NOMO-1 (cell line): ENCODE measurements at regions not wholly inside any gene's neighbourhood (a gene's known extent, or its start where the extent isn't known, plus 50 kb on each side); places are given as distances from the start of the nearest gene placed in this dataset.

ENCODE experiments used
- DNase-seq, 2 experiments: peaks; one replicate each; lab custom pipeline; 2025; ENCODE audit not compliant: unreplicated experiment in 2 of 2; lab: John Stamatoyannopoulos, UW

- no peak for DNase-seq
These were observed 438.0 kb downstream of the OLFM4 start for GRCh38 chr13:53466576-53466975.

- DNase-seq, result no peak
These were observed 444.8 kb downstream of the OLFM4 start for GRCh38 chr13:53473397-53473796.

GRCh38 chr13:53474878-53475277 lies 446.3 kb downstream of the OLFM4 start:
- no peak for DNase-seq

GRCh38 chr13:53490752-53491151 lies 462.1 kb downstream of the OLFM4 start:
- no peak for DNase-seq

- DNase-seq, result no peak
These were observed 465.8 kb downstream of the OLFM4 start for GRCh38 chr13:53494406-53494805.

- no peak for DNase-seq
These were observed 471.0 kb downstream of the OLFM4 start for GRCh38 chr13:53499576-53500133.

GRCh38 chr13:53501387-53501786 lies 472.8 kb downstream of the OLFM4 start:
- no peak for DNase-seq

- DNase-seq, result no peak
These were observed 479.1 kb downstream of the OLFM4 start for GRCh38 chr13:53507741-53508140.

- DNase-seq, result no peak
These were observed 484.0 kb downstream of the OLFM4 start for GRCh38 chr13:53512635-53513034.

- no peak for DNase-seq
These were observed 484.6 kb downstream of the OLFM4 start for GRCh38 chr13:53513226-53513625.

- no peak for DNase-seq
These were observed 491.5 kb downstream of the OLFM4 start for GRCh38 chr13:53520132-53520531.

GRCh38 chr13:53522034-53522433 lies 493.4 kb downstream of the OLFM4 start:
- DNase-seq, result no peak

GRCh38 chr13:53537586-53537985 lies 509.0 kb downstream of the OLFM4 start:
- no peak for DNase-seq

- no peak for DNase-seq
These were observed 516.8 kb downstream of the OLFM4 start for GRCh38 chr13:53545340-53545941.

- no peak for DNase-seq
These were observed 531.9 kb downstream of the OLFM4 start for GRCh38 chr13:53560556-53560955.

GRCh38 chr13:53562419-53562818 lies 533.8 kb downstream of the OLFM4 start:
- DNase-seq, result no peak

GRCh38 chr13:53568491-53568890 lies 539.9 kb downstream of the OLFM4 start:
- DNase-seq, result no peak

- DNase-seq, result no peak
These were observed 540.8 kb downstream of the OLFM4 start for GRCh38 chr13:53569453-53569852.

- DNase-seq, result no peak
These were observed 572.5 kb downstream of the OLFM4 start for GRCh38 chr13:53601113-53601512.

- DNase-seq, result no peak
These were observed 576.7 kb downstream of the OLFM4 start for GRCh38 chr13:53605326-53605725.

- no peak for DNase-seq
These were observed 583.6 kb downstream of the OLFM4 start for GRCh38 chr13:53612200-53612599.

- DNase-seq, result no peak
These were observed 593.8 kb downstream of the OLFM4 start for GRCh38 chr13:53622456-53622855.

- no peak for DNase-seq
These were observed 594.5 kb downstream of the OLFM4 start for GRCh38 chr13:53623146-53623545.
